RWPE2 (cell line): ENCODE measurements at regions not wholly inside any gene's neighbourhood (a gene's known extent, or its start where the extent isn't known, plus 50 kb on each side); places are given as distances from the start of the nearest gene placed in this dataset.

ENCODE experiments used
- ATAC-seq: fragments of 200-7000 bp; cut with Tn5 transposase; 3 replicates; pipeline ENCODE4 v1.9.1; 2021; ENCODE audit warnings: low read depth
- DNase-seq: peaks from one replicate; pipeline ENCODE4 v3.0.0-alpha.2; 2020; ENCODE audit warnings: low spot score
- H3K27ac ChIP-seq: fragments of 450-650 bp; 2 replicates; pipeline ENCODE4 v1.5.1; 2017; ENCODE audit warnings: mild to moderate bottlenecking; ENCODE audit not compliant: poor library complexity, severe bottlenecking
- H3K27me3 ChIP-seq: fragments of 250-450 bp; sonication (Bioruptor Pico); 2 replicates; pipeline ENCODE4 v1.5.1; 2021; ENCODE audit warnings: mild to moderate bottlenecking, moderate library complexity; ENCODE audit not compliant: insufficient read depth, poor library complexity, severe bottlenecking
- H3K36me3 ChIP-seq: fragments of 250-450 bp; sonication (Bioruptor Pico); 2 replicates; pipeline ENCODE4 v1.5.1; 2020; ENCODE audit warnings: low read depth, mild to moderate bottlenecking, moderate library complexity
- H3K4me1 ChIP-seq: fragments of 250-450 bp; sonication (Bioruptor Pico); 2 replicates; pipeline ENCODE4 v1.5.1; 2021; ENCODE audit warnings: mild to moderate bottlenecking, moderate library complexity; ENCODE audit not compliant: insufficient read depth, poor library complexity, severe bottlenecking
- H3K4me3 ChIP-seq: fragments of 250-450 bp; sonication (Bioruptor Pico); 2 replicates; pipeline ENCODE4 v1.5.1; 2021; ENCODE audit warnings: mild to moderate bottlenecking, moderate library complexity; ENCODE audit not compliant: severe bottlenecking
- H3K9me3 ChIP-seq: fragments of 250-450 bp; sonication (Bioruptor Pico); 2 replicates; pipeline ENCODE4 v1.5.1; 2021; ENCODE audit warnings: mild to moderate bottlenecking, moderate library complexity; ENCODE audit not compliant: severe bottlenecking
- CTCF ChIP-seq: fragments of 450-650 bp; IDR thresholded peaks from one replicate; pipeline ENCODE4 v1.5.1; 2017; ENCODE audit warnings: mild to moderate bottlenecking, moderate library complexity; ENCODE audit not compliant: poor library complexity, severe bottlenecking

- Histone ChIP-seq H3K27me3 (peaks cover under 1% of the 10 kb centered on the region), H3K27ac (no peak overlapping the region), H3K36me3 (no peaks in the 10 kb centered on the region), H3K4me3 (no peak overlapping the region), H3K9me3 (no peaks in the 10 kb centered on the region), H3K4me1 (no peaks in the 10 kb centered on the region)
- ATAC-seq (no peak), DNase-seq (no peak)
- no peak for TF ChIP-seq CTCF
Observed at GRCh38 chr15:69603369-69604071, 150.9 kb downstream of the RPLP1 start.

- TF ChIP-seq CTCF, result peak; percentile 36
- no peaks in the 10 kb centered on the region for H3K9me3 ChIP-seq
- no peaks in the 10 kb centered on the region for H3K36me3 ChIP-seq
- no peaks in the 10 kb centered on the region for H3K27me3 ChIP-seq
- H3K4me1 ChIP-seq, result no peaks in the 10 kb centered on the region
- no peak for DNase-seq
- peak; percentile 68 for ATAC-seq
- no peak overlapping the region for H3K4me3 ChIP-seq
- H3K27ac ChIP-seq, result no peak overlapping the region
Observed at GRCh38 chr15:69604072-69604411, 151.4 kb downstream of the RPLP1 start.

- TF ChIP-seq CTCF, result no peak
- H3K4me1 ChIP-seq, result no peaks in the 10 kb centered on the region
- ATAC-seq (no peak), DNase-seq (no peak)
- no peaks in the 10 kb centered on the region for H3K27me3 ChIP-seq
- H3K36me3 ChIP-seq, result no peaks in the 10 kb centered on the region
- no peak overlapping the region for H3K4me3 ChIP-seq
- H3K9me3 ChIP-seq, result peaks cover 2% of the 10 kb centered on the region
- H3K27ac ChIP-seq, result no peak overlapping the region
Observed at GRCh38 chr15:69606144-69606543, 153.5 kb downstream of the RPLP1 start.

GRCh38 chr15:69606921-69607500, 154.4 kb downstream of the RPLP1 start:
- Histone ChIP-seq H3K4me3 (no peak overlapping the region), H3K36me3 (no peaks in the 10 kb centered on the region), H3K27me3 (no peaks in the 10 kb centered on the region), H3K9me3 (peaks cover 2% of the 10 kb centered on the region), H3K27ac (no peak overlapping the region), H3K4me1 (no peaks in the 10 kb centered on the region)
- no peak for DNase-seq
- no peak for ATAC-seq
- TF ChIP-seq CTCF, result no peak

GRCh38 chr15:69608661-69609060, 156.0 kb downstream of the RPLP1 start:
- Histone ChIP-seq H3K9me3 (peaks cover 2% of the 10 kb centered on the region), H3K4me1 (no peaks in the 10 kb centered on the region), H3K27ac (no peak overlapping the region), H3K4me3 (no peak overlapping the region), H3K36me3 (no peaks in the 10 kb centered on the region), H3K27me3 (no peaks in the 10 kb centered on the region)
- TF ChIP-seq CTCF, result no peak
- ATAC-seq, result no peak
- no peak for DNase-seq
